Neural progenitor cell (in vitro differentiated cells): ENCODE measurements at regions not wholly inside any gene's neighbourhood (a gene's known extent, or its start where the extent isn't known, plus 50 kb on each side); places are given as distances from the start of the nearest gene placed in this dataset.

Experiments
- CTCF ChIP-seq: fragments of 200-600 bp; sonication (generic); IDR thresholded peaks from 2 replicates; pipeline ENCODE4 v1.5.1; 2017; ENCODE audit warnings: antibody characterized with exemption, mild to moderate bottlenecking
- EZH2phosphoT487 ChIP-seq: fragments of 200-600 bp; sonication (generic); IDR thresholded peaks from 2 replicates; pipeline ENCODE4 v1.6.1; 2017; ENCODE audit warnings: antibody characterized with exemption

GRCh38 chr1:25054526-25055323 lies 124.6 kb upstream of the RUNX3 start:
- TF ChIP-seq EZH2phosphoT487 (no peak), CTCF (no peak)
